Common myeloid progenitor, CD34-positive (primary cell): ENCODE measurements at regions not wholly inside any gene's neighbourhood (a gene's known extent, or its start where the extent isn't known, plus 50 kb on each side); places are given as distances from the start of the nearest gene placed in this dataset.
A peak's percentile ranks its signal among the peaks of the same experiment; 100 is the strongest.
"Not testable (repeated sequence)": the region's sequence is repeated elsewhere in the genome, so short reads cannot be mapped to it uniquely, and the experiment has no call there.

Source experiments
- CTCF ChIA-PET: fragments of 350-600 bp; sonication (Branson Sonifier 250); formaldehyde crosslinking; loops from one replicate; lab custom pipeline; 2021; ENCODE audit warnings: antibody characterized with exemption; lab: Charles Lee
- POLR2A ChIA-PET: fragments of 350-600 bp; sonication (Branson Sonifier 250); formaldehyde crosslinking; loops from one replicate; lab custom pipeline; 2021; ENCODE audit warnings: antibody characterized with exemption; lab: Charles Lee
- DNase-seq, 3 donors: peaks; one replicate each; pipeline versions ENCODE4 v3.0.0 to v3.0.0-alpha.2; 2013
- H3K27ac ChIP-seq, 2 experiments: 1 replicate in 1 of 2; 2 replicates in 1 of 2; pipeline ENCODE4 v1.7.0; 2013; ENCODE audit warnings: inconsistent platforms in 2 of 2, low read length in 2 of 2, mild to moderate bottlenecking in 2 of 2, low read depth in 1 of 2, moderate library complexity in 1 of 2; ENCODE audit not compliant: severe bottlenecking in 2 of 2, insufficient read depth in 1 of 2, poor library complexity in 1 of 2
- H3K27me3 ChIP-seq, 5 experiments: replicated peaks in 2 of 5; 1 replicate in 3 of 5; 2 replicates in 2 of 5; pipeline versions ENCODE4 v1.6.1 to v1.7.0; 2013; ENCODE audit warnings: low read length in 4 of 5, mild to moderate bottlenecking in 2 of 5, moderate library complexity in 2 of 5, inconsistent platforms in 1 of 5; ENCODE audit not compliant: insufficient read depth in 5 of 5, control insufficient read depth in 4 of 5
- H3K36me3 ChIP-seq, 4 experiments: 1 replicate in 2 of 4; 2 replicates in 2 of 4; pipeline versions ENCODE4 v1.6.1 to v1.7.0; 2013; ENCODE audit warnings: low read length in 3 of 4, control low read depth in 1 of 4, mild to moderate bottlenecking in 1 of 4; ENCODE audit not compliant: control insufficient read depth in 4 of 4, insufficient read depth in 4 of 4
- H3K4me1 ChIP-seq, 4 experiments: 1 replicate in 3 of 4; 2 replicates in 1 of 4; pipeline versions ENCODE4 v1.6.1 to v1.7.1; 2013; ENCODE audit warnings: low read length in 3 of 4, mild to moderate bottlenecking in 3 of 4, control low read depth in 1 of 4, inconsistent platforms in 1 of 4, moderate library complexity in 1 of 4; ENCODE audit not compliant: control insufficient read depth in 4 of 4, insufficient read depth in 4 of 4; ENCODE audit errors: control extremely low read depth in 1 of 4
- H3K4me3 ChIP-seq, 7 experiments: 1 replicate in 4 of 7; 2 replicates in 3 of 7; pipeline versions ENCODE4 v1.5.1 to v1.7.0; 2013; ENCODE audit warnings: mild to moderate bottlenecking in 7 of 7, low read length in 6 of 7, moderate library complexity in 6 of 7, inconsistent platforms in 2 of 7, low read depth in 2 of 7, control low read depth in 1 of 7; ENCODE audit not compliant: insufficient read depth in 4 of 7, control insufficient read depth in 1 of 7; ENCODE audit errors: extremely low read depth in 1 of 7
- H3K9me3 ChIP-seq, 5 experiments: 1 replicate in 4 of 5; 2 replicates in 1 of 5; pipeline versions ENCODE4 v1.6.1 to v1.7.1; 2013; ENCODE audit warnings: low read length in 4 of 5, mild to moderate bottlenecking in 2 of 5, inconsistent platforms in 1 of 5, low read depth in 1 of 5, moderate library complexity in 1 of 5; ENCODE audit not compliant: control insufficient read depth in 4 of 5, insufficient read depth in 2 of 5; ENCODE audit errors: control extremely low read depth in 1 of 5
- WGBS: methylation state at CpG from one replicate; pipeline ENCODE4 v1.1.5; 2013; ENCODE audit not compliant: insufficient coverage; 5-methylcytosine and 5-hydroxymethylcytosine counted together

DNA sequence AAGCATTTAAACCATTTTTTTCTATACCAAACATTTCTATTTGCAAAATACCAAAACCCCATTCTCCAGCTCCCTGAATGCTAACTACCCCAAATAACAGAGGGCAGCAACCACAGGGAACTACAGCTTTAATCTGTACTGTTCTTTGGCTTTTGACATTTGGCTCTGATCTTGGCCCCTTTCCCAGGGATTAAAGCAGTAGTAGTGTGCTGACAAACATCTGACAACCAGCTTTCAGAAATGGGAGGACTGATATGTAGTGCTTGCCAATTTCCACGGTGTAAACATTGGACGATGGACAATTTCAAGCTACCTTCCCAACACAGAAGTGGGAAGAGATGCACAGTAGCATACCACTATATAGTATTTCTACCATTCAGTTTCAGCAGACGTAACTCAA is 88.4 kb upstream of the TEAD1 start:
- WGBS = no CpG with 5 or more reads among the region's 3 CpGs
- ChIA-PET CTCF (interaction anchor here (1.6 kb wide), 1 partner anchor 13 kb away, joined by 9 read pairs; no protein-coding TSS in a partner anchor), POLR2A (no interaction called here)
- no peak overlapping the region for H3K27ac ChIP-seq
- no peaks in the 10 kb centered on the region for H3K36me3 ChIP-seq
- no peak for DNase-seq
- no peaks in the 10 kb centered on the region for H3K9me3 ChIP-seq
- H3K4me1 ChIP-seq = no peaks in the 10 kb centered on the region
- peaks cover 0 to 17% (median 6%) of the 10 kb centered on the region in 5 experiments for H3K27me3 ChIP-seq
- no peak overlapping the region for H3K4me3 ChIP-seq

DNA sequence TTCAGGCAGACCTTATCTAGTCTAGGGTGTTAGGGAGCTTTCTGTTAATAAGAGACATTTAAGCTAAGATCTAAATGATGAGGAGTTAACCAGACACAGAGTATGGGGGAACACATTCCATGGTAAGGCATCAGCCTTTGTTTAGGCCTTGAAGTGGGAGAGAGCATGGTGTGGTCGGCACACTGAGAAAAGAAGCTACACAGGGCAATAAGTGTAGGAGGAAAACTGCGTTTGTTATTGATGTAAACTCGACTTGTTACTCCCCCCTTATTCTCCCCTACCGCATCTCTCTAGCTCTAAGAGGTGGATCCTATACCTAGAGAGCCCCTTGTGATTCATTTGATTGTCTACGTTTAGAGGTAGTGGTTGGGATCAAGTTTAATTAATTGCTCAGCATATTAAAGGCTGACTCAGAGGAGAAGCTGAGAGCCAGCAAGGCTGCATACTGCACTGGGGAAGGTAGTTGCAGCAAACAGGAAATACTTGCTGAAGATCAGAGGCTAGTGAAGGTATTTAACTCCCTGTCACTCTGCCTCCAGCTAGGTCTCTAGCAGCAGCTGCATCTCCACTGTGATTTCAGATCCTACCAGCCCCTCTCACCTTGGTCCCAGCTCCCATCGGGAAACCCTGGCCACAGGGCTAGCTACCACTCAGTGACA is 86.8 kb upstream of the TEAD1 start:
- 53% methylated on average over 3 of the region's 6 CpGs for WGBS
- Histone ChIP-seq H3K27me3 (peaks cover 0 to 30% (median 12%) of the 10 kb centered on the region in 5 experiments), H3K4me1 (no peaks in the 10 kb centered on the region), H3K27ac (no peak overlapping the region), H3K36me3 (no peaks in the 10 kb centered on the region), H3K9me3 (no peaks in the 10 kb centered on the region), H3K4me3 (no peak overlapping the region)
- DNase-seq = no peak
- CTCF ChIA-PET = interaction anchor here (0.6 to 0.8 kb wide), 2 partner anchors 12 to 308 kb away, joined by 3 to 4 read pairs; no protein-coding TSS in a partner anchor
- POLR2A ChIA-PET = no interaction called here

DNA sequence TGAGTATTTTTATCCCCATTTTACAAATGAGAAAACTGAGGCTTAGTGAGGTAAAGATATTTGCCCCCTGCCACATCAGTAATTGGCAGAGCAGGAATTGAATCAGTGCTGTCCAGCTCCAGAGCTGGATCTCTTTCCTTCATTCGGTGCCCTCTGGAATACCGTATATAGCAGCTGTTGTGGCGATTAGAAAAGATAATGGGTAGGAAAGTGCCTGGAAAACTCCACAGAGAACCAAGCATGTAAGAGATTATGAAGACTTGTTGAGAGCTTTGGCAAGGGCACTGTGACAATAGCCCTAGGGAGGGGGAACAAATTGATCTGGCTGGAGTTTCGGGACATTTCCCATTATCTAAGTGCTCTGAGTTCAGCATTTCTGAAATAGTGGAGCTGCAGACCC is 82.5 kb upstream of the TEAD1 start:
- no peak overlapping the region for H3K4me3 ChIP-seq
- no peak for DNase-seq
- H3K36me3 ChIP-seq = no peaks in the 10 kb centered on the region
- no peaks in the 10 kb centered on the region for H3K4me1 ChIP-seq
- WGBS = 100% methylated on average over 3 of the region's 4 CpGs
- no peak overlapping the region for H3K27ac ChIP-seq
- no peaks in the 10 kb centered on the region for H3K9me3 ChIP-seq
- ChIA-PET CTCF (no interaction called here), POLR2A (no interaction called here)
- peaks cover 0 to 27% (median 12%) of the 10 kb centered on the region in 5 experiments for H3K27me3 ChIP-seq

DNA sequence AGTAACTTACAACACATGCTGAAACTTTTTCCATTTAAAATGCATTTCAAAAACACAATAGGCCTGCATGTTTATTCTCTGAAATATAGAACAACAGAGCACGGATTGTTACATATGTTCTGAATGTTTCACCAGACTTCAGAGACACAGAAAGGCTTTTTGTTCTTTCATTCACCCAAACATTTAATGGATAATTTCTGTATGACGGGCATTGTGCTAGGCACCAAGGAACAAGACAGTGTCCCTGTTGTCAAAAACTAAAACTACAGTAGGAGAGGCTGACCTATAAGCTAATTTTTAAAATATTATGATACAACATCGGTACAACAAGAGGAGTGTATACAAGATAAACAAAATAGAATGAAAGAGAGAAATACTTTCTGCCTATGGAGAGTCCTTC is 81.9 kb upstream of the TEAD1 start:
- Histone ChIP-seq H3K36me3 (no peaks in the 10 kb centered on the region), H3K4me3 (no peak overlapping the region), H3K9me3 (no peaks in the 10 kb centered on the region), H3K4me1 (no peaks in the 10 kb centered on the region), H3K27ac (no peak overlapping the region), H3K27me3 (peaks cover 0 to 25% (median 12%) of the 10 kb centered on the region in 5 experiments)
- DNase-seq = no peak
- POLR2A ChIA-PET = no interaction called here
- CTCF ChIA-PET = no interaction called here
- WGBS = 100% methylated on average over 2 of the region's 3 CpGs

DNA sequence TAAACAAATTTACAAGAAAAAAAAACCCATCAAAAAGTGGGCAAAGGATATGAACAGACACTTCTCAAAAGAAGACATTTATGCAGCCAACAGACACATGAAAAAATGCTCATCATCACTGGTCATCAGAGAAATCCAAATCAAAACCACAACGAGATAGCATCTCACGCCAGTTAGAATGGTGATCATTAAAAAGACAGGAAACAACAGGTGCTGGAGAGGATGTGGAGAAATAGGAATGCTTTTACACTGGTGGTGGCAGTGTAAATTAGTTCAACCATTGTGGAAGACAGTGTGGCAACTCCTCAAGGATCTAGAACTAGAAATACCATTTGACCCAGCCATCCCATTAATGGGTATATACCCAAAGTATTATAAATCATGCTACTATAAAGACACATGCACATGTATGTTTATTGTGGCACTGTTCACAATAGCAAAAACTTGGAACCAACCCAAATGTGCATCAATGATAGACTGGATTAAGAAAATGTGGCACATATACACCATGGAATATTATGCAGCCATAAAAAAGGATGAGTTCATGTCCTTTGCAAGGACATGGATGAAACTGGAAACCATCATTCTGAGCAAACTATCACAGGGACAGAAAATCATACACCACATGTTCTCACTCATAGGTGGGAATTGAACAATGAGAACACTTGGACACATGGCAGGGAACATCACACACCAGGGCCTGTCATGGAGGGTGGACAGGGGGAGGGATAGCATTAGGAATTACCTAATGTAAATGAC is 79.0 kb upstream of the TEAD1 start:
- DNase-seq, H3K4me3 ChIP-seq, H3K9me3 ChIP-seq, H3K4me1 ChIP-seq, H3K36me3 ChIP-seq, POLR2A ChIA-PET, CTCF ChIA-PET, H3K27ac ChIP-seq: not testable (repeated sequence)
- H3K27me3 ChIP-seq = peaks cover 0 to 17% (median 11%) of the 10 kb centered on the region in 5 experiments
- 75% methylated on average over 2 of the region's 2 CpGs for whole genome bisulfite sequencing

DNA sequence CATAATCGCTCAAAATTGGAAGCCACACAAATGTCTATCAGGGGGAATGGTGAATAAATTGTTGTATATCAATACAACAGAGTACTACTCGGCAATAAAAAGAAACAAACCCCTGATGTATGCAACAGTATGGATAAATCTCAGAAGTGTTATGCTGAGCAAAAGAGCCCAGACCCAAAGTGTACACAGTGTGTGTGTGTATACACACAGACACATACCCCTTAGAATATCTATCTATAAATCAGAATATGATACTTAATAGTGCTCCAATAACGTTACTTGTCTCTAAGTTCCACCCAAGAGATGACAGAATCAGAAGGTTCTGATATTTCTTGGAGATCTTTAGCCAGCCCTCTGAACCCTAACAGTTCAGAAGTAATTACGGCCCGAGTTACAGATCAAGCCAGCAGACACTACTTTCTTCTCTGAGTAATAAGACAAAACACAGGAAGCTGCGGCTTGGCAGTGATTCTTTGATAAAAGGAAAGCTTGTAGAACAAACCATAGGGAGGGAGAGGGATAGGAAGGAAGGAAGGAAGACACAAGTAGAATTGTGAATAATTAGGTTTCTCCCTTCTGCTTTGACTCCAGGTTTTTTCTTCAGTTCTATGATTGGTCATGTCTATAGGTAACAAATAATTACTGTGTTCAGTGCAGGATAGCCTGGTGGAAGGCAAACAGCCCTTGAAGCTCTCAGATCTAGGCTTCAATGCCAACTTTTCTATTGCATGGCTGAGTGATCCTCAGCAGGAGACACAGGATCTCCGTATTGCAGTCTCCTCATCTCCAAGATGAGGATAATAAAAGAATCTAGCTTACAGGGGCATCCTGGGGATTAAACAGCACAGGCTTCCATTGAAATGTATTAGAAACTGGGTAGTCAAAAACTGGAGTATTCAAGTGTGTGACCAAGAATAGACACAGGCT is 75.6 kb upstream of the TEAD1 start:
- Histone ChIP-seq H3K27me3 (peaks cover 3 to 20% (median 11%) of the 10 kb centered on the region in 5 experiments), H3K36me3 (no peaks in the 10 kb centered on the region), H3K9me3 (no peaks in the 10 kb centered on the region), H3K27ac (no peak overlapping the region), H3K4me1 (no peaks in the 10 kb centered on the region), H3K4me3 (no peak overlapping the region)
- ChIA-PET POLR2A (no interaction called here), CTCF (interaction anchor here (0.7 to 5.3 kb wide), 15 partner anchors 9 to 300 kb away, joined by 3 to 53 read pairs (median 4); no protein-coding TSS in a partner anchor)
- 52% methylated on average over 3 of the region's 7 CpGs for WGBS
- DNase-seq = peak in 1 of 3 donors; percentile 4
